Right atrium auricular region (tissue), 2 donors: ENCODE measurements at regions not wholly inside any gene's neighbourhood (a gene's known extent, or its start where the extent isn't known, plus 50 kb on each side); places are given as distances from the start of the nearest gene placed in this dataset.

Experiments used
- DNase-seq: peaks from one replicate; pipeline ENCODE4 v3.0.0-alpha.2; 2019; ENCODE audit warnings: low spot score
- H3K27ac ChIP-seq, 2 donors: fragments of 200-600 bp; sonication (generic); 1 replicate in 1 of 2; 2 replicates in 1 of 2; pipeline ENCODE4 v1.5.1; 2016 to 2019
- H3K27me3 ChIP-seq, 2 donors: fragments of 200-600 bp; sonication (generic); one replicate each; pipeline versions ENCODE4 v1.5.1 to v1.6.0; 2017 to 2019
- H3K36me3 ChIP-seq: fragments of 200-600 bp; sonication (generic); one replicate; pipeline ENCODE4 v1.5.1; 2016
- H3K4me1 ChIP-seq, 2 donors: fragments of 200-600 bp; sonication (generic); one replicate each; pipeline versions ENCODE4 v1.5.1 to v1.6.0; 2017 to 2019
- H3K4me3 ChIP-seq, 2 donors: fragments of 200-600 bp; sonication (generic); 1 replicate in 1 of 2; 2 replicates in 1 of 2; pipeline ENCODE4 v1.5.1; 2017 to 2019; ENCODE audit warnings: mild to moderate bottlenecking in 1 of 2, moderate library complexity in 1 of 2
- H3K9me3 ChIP-seq, 2 donors: fragments of 200-600 bp; sonication (generic); one replicate each; pipeline ENCODE4 v1.5.1; 2019
- TF ChIP-seq, protein P1 (sequence below), 2 donors: fragments of 200-600 bp; sonication (generic); IDR thresholded peaks; one replicate each; pipeline ENCODE4 v1.5.1; 2019; ENCODE audit warnings: antibody characterized with exemption in 2 of 2

DNA sequence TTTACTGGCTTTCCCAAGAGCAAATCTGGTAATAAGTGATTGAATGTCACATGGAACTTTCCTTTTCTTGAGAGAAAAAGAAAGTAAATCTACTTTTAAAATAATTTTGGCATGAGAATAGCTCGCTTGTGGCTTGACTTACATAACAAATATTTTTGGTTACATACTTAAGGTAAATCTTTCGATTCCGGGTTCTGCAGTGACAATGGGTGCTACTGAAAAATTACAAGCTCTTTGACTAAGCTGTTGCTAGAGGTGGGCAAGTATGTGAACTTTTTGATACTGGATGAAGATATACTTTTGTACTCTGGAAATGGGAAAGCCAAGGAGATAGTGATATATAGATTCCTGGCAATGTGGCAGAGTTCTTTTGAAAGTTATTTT lies 51.9 kb upstream of the OTOL1 start:
- TF ChIP-seq, protein P1, sequence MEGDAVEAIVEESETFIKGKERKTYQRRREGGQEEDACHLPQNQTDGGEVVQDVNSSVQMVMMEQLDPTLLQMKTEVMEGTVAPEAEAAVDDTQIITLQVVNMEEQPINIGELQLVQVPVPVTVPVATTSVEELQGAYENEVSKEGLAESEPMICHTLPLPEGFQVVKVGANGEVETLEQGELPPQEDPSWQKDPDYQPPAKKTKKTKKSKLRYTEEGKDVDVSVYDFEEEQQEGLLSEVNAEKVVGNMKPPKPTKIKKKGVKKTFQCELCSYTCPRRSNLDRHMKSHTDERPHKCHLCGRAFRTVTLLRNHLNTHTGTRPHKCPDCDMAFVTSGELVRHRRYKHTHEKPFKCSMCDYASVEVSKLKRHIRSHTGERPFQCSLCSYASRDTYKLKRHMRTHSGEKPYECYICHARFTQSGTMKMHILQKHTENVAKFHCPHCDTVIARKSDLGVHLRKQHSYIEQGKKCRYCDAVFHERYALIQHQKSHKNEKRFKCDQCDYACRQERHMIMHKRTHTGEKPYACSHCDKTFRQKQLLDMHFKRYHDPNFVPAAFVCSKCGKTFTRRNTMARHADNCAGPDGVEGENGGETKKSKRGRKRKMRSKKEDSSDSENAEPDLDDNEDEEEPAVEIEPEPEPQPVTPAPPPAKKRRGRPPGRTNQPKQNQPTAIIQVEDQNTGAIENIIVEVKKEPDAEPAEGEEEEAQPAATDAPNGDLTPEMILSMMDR (IDR thresholded peaks at IDR 0.05) = no peak
- H3K27me3 ChIP-seq = no peaks in the 10 kb centered on the region
- H3K36me3 ChIP-seq = no peaks in the 10 kb centered on the region
- H3K9me3 ChIP-seq = no peaks in the 10 kb centered on the region
- no peak for DNase-seq
- no peak overlapping the region for H3K4me3 ChIP-seq
- H3K4me1 ChIP-seq = no peaks in the 10 kb centered on the region
- no peak overlapping the region for H3K27ac ChIP-seq

GRCh38 chr3:161443921-161444693 lies 52.5 kb upstream of the OTOL1 start:
- no peak for DNase-seq
- TF ChIP-seq, protein P1 (IDR thresholded peaks at IDR 0.05) = no peak

DNA sequence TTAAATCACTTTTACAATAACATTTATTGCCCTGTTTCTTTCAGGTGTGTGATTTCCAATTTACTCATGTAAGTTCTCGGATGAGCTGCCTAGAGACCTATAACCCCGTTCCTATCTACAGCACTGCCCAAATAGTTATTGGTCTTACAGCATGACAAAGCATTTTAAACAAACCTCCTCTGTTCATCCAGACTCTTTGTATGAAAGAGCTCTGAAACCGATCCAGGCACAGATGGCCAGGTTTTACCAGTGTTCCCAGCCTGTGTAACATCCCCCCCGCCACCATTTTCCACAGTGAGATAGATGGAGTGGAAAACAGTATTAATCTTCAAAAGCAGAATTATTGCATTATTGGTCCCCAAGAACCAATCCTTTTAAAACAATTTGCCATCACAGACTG lies 59.0 kb upstream of the SPTSSB start:
- H3K4me1 ChIP-seq = no peaks in the 10 kb centered on the region
- H3K36me3 ChIP-seq = no peaks in the 10 kb centered on the region
- H3K4me3 ChIP-seq = no peak overlapping the region
- DNase-seq = no peak
- no peak overlapping the region for H3K27ac ChIP-seq
- TF ChIP-seq, protein P1 (IDR thresholded peaks at IDR 0.05) = no peak
- no peaks in the 10 kb centered on the region for H3K27me3 ChIP-seq
- no peaks in the 10 kb centered on the region for H3K9me3 ChIP-seq

More at GRCh38 chr3:161443921-161444693, 52.5 kb upstream of the OTOL1 start:
- Histone ChIP-seq H3K4me3 (no peak overlapping the region), H3K27ac (no peak overlapping the region), H3K36me3 (no peaks in the 10 kb centered on the region), H3K4me1 (no peaks in the 10 kb centered on the region), H3K9me3 (no peaks in the 10 kb centered on the region), H3K27me3 (no peaks in the 10 kb centered on the region)

DNA sequence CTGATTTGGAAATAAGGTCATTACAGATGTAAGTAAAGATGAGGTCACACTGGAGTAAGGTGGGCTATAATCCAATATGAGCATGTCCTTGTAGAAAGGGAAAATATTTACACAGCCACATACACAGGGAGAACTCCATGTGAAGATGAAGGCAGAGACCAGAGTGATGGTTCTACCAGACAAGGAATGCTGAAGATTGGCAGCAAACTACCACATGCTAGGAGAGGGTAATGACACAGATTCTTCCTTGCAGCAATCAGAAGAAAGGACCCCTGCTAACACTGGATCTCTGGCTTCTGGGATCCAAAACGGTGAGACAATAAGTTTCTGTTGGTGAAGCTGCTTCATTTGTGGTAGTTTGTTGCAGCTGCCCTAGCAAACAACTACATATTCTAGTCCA lies 56.0 kb upstream of the SPTSSB start:
- H3K9me3 ChIP-seq = no peaks in the 10 kb centered on the region
- H3K27ac ChIP-seq = no peak overlapping the region
- no peak overlapping the region for H3K4me3 ChIP-seq
- H3K4me1 ChIP-seq = no peaks in the 10 kb centered on the region
- no peaks in the 10 kb centered on the region for H3K36me3 ChIP-seq
- no peaks in the 10 kb centered on the region for H3K27me3 ChIP-seq
- TF ChIP-seq, protein P1 (IDR thresholded peaks at IDR 0.05) = no peak
- no peak for DNase-seq

DNA sequence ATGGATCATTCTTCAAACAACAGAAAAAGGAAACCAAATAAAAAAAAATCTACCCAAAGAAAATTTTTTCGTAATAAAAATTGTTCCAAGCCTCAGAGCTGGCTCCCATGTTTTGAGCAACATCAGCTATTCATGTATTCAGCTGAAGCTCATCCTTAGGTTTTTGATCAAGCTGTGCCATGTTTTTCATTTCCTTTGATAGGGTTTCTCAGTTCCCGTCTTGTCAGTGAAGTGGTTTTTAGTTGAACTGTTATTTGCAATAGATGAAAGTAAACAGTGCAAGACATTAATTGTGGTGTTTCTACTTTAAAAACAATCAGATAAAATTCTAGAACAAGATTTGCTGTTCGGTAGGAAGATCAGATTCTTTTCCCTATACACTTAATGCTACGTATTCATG lies 55.4 kb upstream of the SPTSSB start:
- TF ChIP-seq, protein P1 (IDR thresholded peaks at IDR 0.05) = no peak

More for the DNA sequence above, 55.4 kb upstream of the SPTSSB start:
- no peak for DNase-seq
- Histone ChIP-seq H3K27ac (no peak overlapping the region), H3K4me1 (no peaks in the 10 kb centered on the region), H3K9me3 (no peaks in the 10 kb centered on the region), H3K36me3 (no peaks in the 10 kb centered on the region), H3K4me3 (no peak overlapping the region), H3K27me3 (no peaks in the 10 kb centered on the region)
